ENCODE measurements at regions not wholly inside any gene's neighbourhood (a gene's known extent, or its start where the extent isn't known, plus 50 kb on each side); places are given as distances from the start of the nearest gene placed in this dataset.

GRCh38 chr12:92056290-92056689 lies 89.4 kb downstream of the BTG1 start:
- no peak for TF ChIP-seq POLR2A (IDR thresholded peaks at IDR 0.05)
- TF ChIP-seq CTCF (IDR thresholded peaks at IDR 0.05), result no peak

All from right lobe of liver (tissue), 4 donors.